ENCODE measurements at regions not wholly inside any gene's neighbourhood (a gene's known extent, or its start where the extent isn't known, plus 50 kb on each side); places are given as distances from the start of the nearest gene placed in this dataset.

GRCh38 chr5:135747824-135748223 lies 86.6 kb upstream of the SLC25A48 start:
- Histone ChIP-seq H3K27me3 (ENCODE audit: insufficient read depth) (no peaks in the 10 kb centered on the region), H3K79me2 (replicated peaks; ENCODE audit: insufficient read depth) (no peaks in the 10 kb centered on the region), H3K36me3 (ENCODE audit: insufficient read depth) (no peaks in the 10 kb centered on the region), H3F3A (replicated peaks; ENCODE audit: low read depth) (no peaks in the 10 kb centered on the region), H3K27ac (ENCODE audit: low read depth) (no peak overlapping the region), H2AFZ (no peak overlapping the region), H4K20me1 (replicated peaks; ENCODE audit: insufficient read depth) (no peaks in the 10 kb centered on the region), H3K4me2 (no peak overlapping the region), H3K9me2 (ENCODE audit: insufficient read depth) (no peaks in the 10 kb centered on the region), H3K4me3 (no peak overlapping the region), H3K4me1 (ENCODE audit: insufficient read depth) (no peaks in the 10 kb centered on the region)
- Mint-ChIP-seq H3K9me3 (peaks cover 33% of the 10 kb centered on the region), H3K4me3 (no peak overlapping the region), H3K36me3 (ENCODE audit: low read depth) (peaks cover 18% of the 10 kb centered on the region), H3K27me3 (ENCODE audit: insufficient read depth, low read depth, poor library complexity) (peaks cover 2% of the 10 kb centered on the region), H3K4me1 (no peaks in the 10 kb centered on the region), H3K27ac (no peak overlapping the region)
- ATAC-seq (no peak), DNase-seq (ENCODE audit: low spot score) (no peak)
- TF ChIP-seq POLR2AphosphoS5 (IDR thresholded peaks at IDR 0.05; ENCODE audit: low read depth) (no peak), CTCF (conservative IDR thresholded peaks at IDR 0.05; ENCODE audit: low read depth in 2 of 2) (no peak), EZH2phosphoT487 (IDR thresholded peaks at IDR 0.05; ENCODE audit: unreplicated experiment) (no peak), CREB1 (CRISPR knock-in tag; IDR thresholded peaks at IDR 0.05; ENCODE audit: low read depth) (no peak), EZH2 (IDR thresholded peaks at IDR 0.05; ENCODE audit: low read depth, unreplicated experiment) (no peak)

- Mint-ChIP-seq H3K27ac (no peak overlapping the region), H3K9me3 (peaks cover 33% of the 10 kb centered on the region)
Observed at GRCh38 chr5:135745897-135746500, 88.5 kb upstream of the SLC25A48 start.

More at GRCh38 chr5:135745897-135746500, 88.5 kb upstream of the SLC25A48 start:
- no peak overlapping the region for H3K4me3 Mint-ChIP-seq
- no peaks in the 10 kb centered on the region for H3K4me1 ChIP-seq (ENCODE audit: insufficient read depth)
- H3K4me2 ChIP-seq = no peak overlapping the region
- no peaks in the 10 kb centered on the region for H3K27me3 ChIP-seq (ENCODE audit: insufficient read depth)
- peaks cover 18% of the 10 kb centered on the region for H3K36me3 Mint-ChIP-seq (ENCODE audit: low read depth)
- H4K20me1 ChIP-seq (replicated peaks; ENCODE audit: insufficient read depth) = no peaks in the 10 kb centered on the region
- peak in 1 of 2 experiments; percentile 33; a peak in 2 of 4 replicates for TF ChIP-seq CTCF (conservative IDR thresholded peaks at IDR 0.05; ENCODE audit: low read depth in 2 of 2)
- no peak for TF ChIP-seq POLR2AphosphoS5 (IDR thresholded peaks at IDR 0.05; ENCODE audit: low read depth)
- TF ChIP-seq NANOG (IDR thresholded peaks at IDR 0.05; ENCODE audit: borderline replicate concordance) = no peak
- no peak overlapping the region for H3K27ac ChIP-seq (ENCODE audit: low read depth)
- H3K79me2 ChIP-seq (replicated peaks; ENCODE audit: insufficient read depth) = no peaks in the 10 kb centered on the region
- ATAC-seq (peak; percentile 70), DNase-seq (ENCODE audit: low spot score) (peak; percentile 51)
- H3K4me3 ChIP-seq = no peak overlapping the region
- H3K9me2 ChIP-seq (ENCODE audit: insufficient read depth) = no peaks in the 10 kb centered on the region
- H2AFZ ChIP-seq = no peak overlapping the region
- H3F3A ChIP-seq (replicated peaks; ENCODE audit: low read depth) = no peaks in the 10 kb centered on the region
- no peaks in the 10 kb centered on the region for H3K36me3 ChIP-seq (ENCODE audit: insufficient read depth)
- H3K4me1 Mint-ChIP-seq = no peaks in the 10 kb centered on the region
- H3K27me3 Mint-ChIP-seq (ENCODE audit: insufficient read depth, low read depth, poor library complexity) = peaks cover 2% of the 10 kb centered on the region
